ENCODE measurements at regions not wholly inside any gene's neighbourhood (a gene's known extent, or its start where the extent isn't known, plus 50 kb on each side); places are given as distances from the start of the nearest gene placed in this dataset.

- H3K9me3 ChIP-seq (ENCODE audit: control insufficient read depth in 4 of 4, low read length in 3 of 4), result no peaks in the 10 kb centered on the region
- H3K9ac ChIP-seq (ENCODE audit: low read depth in 1 of 2, low read length in 2 of 2), result no peak overlapping the region
- no peak overlapping the region for H3K4me3 ChIP-seq (ENCODE audit: low read depth in 1 of 3, low read length in 3 of 3)
- TF ChIP-seq RAD21 (IDR thresholded peaks at IDR 0.05) (no peak), NR2F2 (IDR thresholded peaks at IDR 0.05) (no peak), TAF1 (conservative IDR thresholded peaks at IDR 0.05) (no peak), ZBTB33 (IDR thresholded peaks at IDR 0.05) (no peak), MAX (IDR thresholded peaks at IDR 0.05) (no peak), FOXA2 (IDR thresholded peaks at IDR 0.05) (no peak), YY1 (IDR thresholded peaks at IDR 0.05) (no peak), EGR1 (IDR thresholded peaks at IDR 0.05; ENCODE audit: low read depth in 2 of 2) (no peak), HNF4G (IDR thresholded peaks at IDR 0.05) (no peak), HNF4A (conservative IDR thresholded peaks at IDR 0.05) (no peak), SP1 (IDR thresholded peaks at IDR 0.05) (no peak), RXRA (IDR thresholded peaks at IDR 0.05) (no peak), GABPA (IDR thresholded peaks at IDR 0.05 in 1 of 2, conservative IDR thresholded peaks at IDR 0.05 in 1 of 2) (no peak), REST (IDR thresholded peaks at IDR 0.05) (no peak), ATF3 (IDR thresholded peaks at IDR 0.05) (no peak), JUND (IDR thresholded peaks at IDR 0.05) (no peak), FOXA1 (IDR thresholded peaks at IDR 0.05) (no peak), CTCF (IDR thresholded peaks at IDR 0.05; ENCODE audit: low read depth, low read length, missing input control) (no peak)
- no peak for DNase-seq (ENCODE audit: low spot score)
- H3K4me1 ChIP-seq (ENCODE audit: control insufficient read depth in 4 of 4, insufficient read depth in 4 of 4, low read length in 3 of 4), result no peaks in the 10 kb centered on the region
- H3K27ac ChIP-seq (ENCODE audit: low read depth in 1 of 2, low read length in 2 of 2), result no peak overlapping the region
- no peaks in the 10 kb centered on the region for H3K36me3 ChIP-seq (ENCODE audit: control insufficient read depth in 4 of 4, insufficient read depth in 3 of 4, low read depth in 1 of 4, low read length in 3 of 4)
- no peaks in the 10 kb centered on the region for H3K27me3 ChIP-seq (ENCODE audit: control insufficient read depth in 4 of 4, insufficient read depth in 4 of 4, low read length in 3 of 4)
These were observed 1119.2 kb upstream of the INTU start for GRCh38 chr4:126513596-126513995.

- Histone ChIP-seq H3K4me3 (ENCODE audit: low read depth in 1 of 3, low read length in 3 of 3) (no peak overlapping the region), H3K4me1 (ENCODE audit: control insufficient read depth in 4 of 4, insufficient read depth in 4 of 4, low read length in 3 of 4) (no peaks in the 10 kb centered on the region), H3K36me3 (ENCODE audit: control insufficient read depth in 4 of 4, insufficient read depth in 3 of 4, low read depth in 1 of 4, low read length in 3 of 4) (no peaks in the 10 kb centered on the region), H3K9me3 (ENCODE audit: control insufficient read depth in 4 of 4, low read length in 3 of 4) (no peaks in the 10 kb centered on the region), H3K27me3 (ENCODE audit: control insufficient read depth in 4 of 4, insufficient read depth in 4 of 4, low read length in 3 of 4) (no peaks in the 10 kb centered on the region), H3K27ac (ENCODE audit: low read depth in 1 of 2, low read length in 2 of 2) (no peak overlapping the region), H3K9ac (ENCODE audit: low read depth in 1 of 2, low read length in 2 of 2) (no peak overlapping the region)
- WGBS, result 38% methylated on average over 1 of the region's 1 CpG
- no peak for DNase-seq (ENCODE audit: low spot score)
- TF ChIP-seq ATF3 (IDR thresholded peaks at IDR 0.05), result no peak
- no peak for TF ChIP-seq RAD21 (IDR thresholded peaks at IDR 0.05)
- no peak for TF ChIP-seq HNF4G (IDR thresholded peaks at IDR 0.05)
- no peak for TF ChIP-seq ZBTB33 (IDR thresholded peaks at IDR 0.05)
- TF ChIP-seq RXRA (IDR thresholded peaks at IDR 0.05), result no peak
- TF ChIP-seq EGR1 (IDR thresholded peaks at IDR 0.05; ENCODE audit: low read depth in 2 of 2), result no peak
- TF ChIP-seq NR2F2 (IDR thresholded peaks at IDR 0.05), result no peak
- no peak for TF ChIP-seq REST (IDR thresholded peaks at IDR 0.05)
- TF ChIP-seq SP1 (IDR thresholded peaks at IDR 0.05), result no peak
- TF ChIP-seq MAX (IDR thresholded peaks at IDR 0.05), result no peak
- TF ChIP-seq YY1 (IDR thresholded peaks at IDR 0.05), result no peak
- TF ChIP-seq TAF1 (conservative IDR thresholded peaks at IDR 0.05), result no peak
These were observed 1112.0 kb upstream of the INTU start for GRCh38 chr4:126520731-126521130.
